Liver (tissue), 3 donors: ENCODE measurements at regions not wholly inside any gene's neighbourhood (a gene's known extent, or its start where the extent isn't known, plus 50 kb on each side); places are given as distances from the start of the nearest gene placed in this dataset.
A peak's percentile ranks its signal among the peaks of the same experiment; 100 is the strongest.

Source experiments
- EGR1 ChIP-seq, 2 donors: IDR thresholded peaks; 2 replicates each; pipeline ENCODE4 v1.6.1; 2016 to 2018; ENCODE audit warnings: antibody characterized with exemption in 2 of 2, low read depth in 2 of 2
- GABPA ChIP-seq, 2 donors: IDR thresholded peaks in 1 of 2; conservative IDR thresholded peaks in 1 of 2; 2 replicates each; pipeline ENCODE4 v1.6.1; 2016; ENCODE audit warnings: antibody characterized with exemption in 2 of 2, mild to moderate bottlenecking in 1 of 2, moderate library complexity in 1 of 2
- HNF4A ChIP-seq, 2 donors: conservative IDR thresholded peaks; 2 replicates each; pipeline ENCODE4 v1.6.1; 2016; ENCODE audit warnings: antibody characterized with exemption in 2 of 2, mild to moderate bottlenecking in 2 of 2
- JUND ChIP-seq, 2 donors: IDR thresholded peaks; 2 replicates each; pipeline ENCODE4 v1.6.1; 2016; ENCODE audit warnings: antibody characterized with exemption in 2 of 2
- RXRA ChIP-seq, 2 donors: IDR thresholded peaks; 2 replicates each; pipeline ENCODE4 v1.6.1; 2017 to 2018; ENCODE audit warnings: antibody characterized with exemption in 2 of 2, mild to moderate bottlenecking in 1 of 2
- SP1 ChIP-seq: IDR thresholded peaks from 2 replicates; pipeline ENCODE4 v1.6.1; 2018; ENCODE audit warnings: antibody characterized with exemption, mild to moderate bottlenecking
- TAF1 ChIP-seq: conservative IDR thresholded peaks from 2 replicates; pipeline ENCODE4 v1.6.1; 2016; ENCODE audit warnings: antibody characterized with exemption, mild to moderate bottlenecking
- YY1 ChIP-seq: IDR thresholded peaks from 2 replicates; pipeline ENCODE4 v1.6.1; 2016; ENCODE audit warnings: antibody characterized with exemption, mild to moderate bottlenecking
- TF ChIP-seq, protein P1 (sequence below): fragments of 150-350 bp; IDR thresholded peaks from 2 replicates; pipeline ENCODE4 v1.5.1; 2017; ENCODE audit warnings: improper control_type of control experiment, low read depth, low read length; ENCODE audit not compliant: missing input control
- TF ChIP-seq, protein P2 (sequence below): IDR thresholded peaks from 2 replicates; pipeline ENCODE4 v1.6.1; 2016; ENCODE audit warnings: antibody characterized with exemption, mild to moderate bottlenecking
- donor health status: healthy.
- donor health status: healthy.

DNA sequence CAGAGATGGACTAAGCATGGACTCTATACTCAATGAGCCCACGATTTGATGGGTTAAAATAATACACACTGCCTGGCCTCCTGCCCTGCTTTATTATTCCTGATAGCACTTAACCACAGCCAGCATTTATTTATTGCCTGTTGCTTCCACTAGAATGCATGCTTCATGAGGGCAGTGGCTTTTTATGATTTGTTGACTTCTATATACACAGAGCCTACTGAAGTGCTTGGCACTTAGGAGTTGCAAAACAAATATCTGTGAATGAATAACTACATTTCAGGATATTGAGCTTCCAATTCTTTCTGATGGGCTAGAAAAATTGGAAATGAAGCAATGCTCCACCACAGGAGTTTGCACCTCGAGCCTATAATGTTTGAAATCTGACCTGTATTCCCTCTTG is 513.6 kb upstream of the ZMIZ1 start:
- TF ChIP-seq, protein P1, sequence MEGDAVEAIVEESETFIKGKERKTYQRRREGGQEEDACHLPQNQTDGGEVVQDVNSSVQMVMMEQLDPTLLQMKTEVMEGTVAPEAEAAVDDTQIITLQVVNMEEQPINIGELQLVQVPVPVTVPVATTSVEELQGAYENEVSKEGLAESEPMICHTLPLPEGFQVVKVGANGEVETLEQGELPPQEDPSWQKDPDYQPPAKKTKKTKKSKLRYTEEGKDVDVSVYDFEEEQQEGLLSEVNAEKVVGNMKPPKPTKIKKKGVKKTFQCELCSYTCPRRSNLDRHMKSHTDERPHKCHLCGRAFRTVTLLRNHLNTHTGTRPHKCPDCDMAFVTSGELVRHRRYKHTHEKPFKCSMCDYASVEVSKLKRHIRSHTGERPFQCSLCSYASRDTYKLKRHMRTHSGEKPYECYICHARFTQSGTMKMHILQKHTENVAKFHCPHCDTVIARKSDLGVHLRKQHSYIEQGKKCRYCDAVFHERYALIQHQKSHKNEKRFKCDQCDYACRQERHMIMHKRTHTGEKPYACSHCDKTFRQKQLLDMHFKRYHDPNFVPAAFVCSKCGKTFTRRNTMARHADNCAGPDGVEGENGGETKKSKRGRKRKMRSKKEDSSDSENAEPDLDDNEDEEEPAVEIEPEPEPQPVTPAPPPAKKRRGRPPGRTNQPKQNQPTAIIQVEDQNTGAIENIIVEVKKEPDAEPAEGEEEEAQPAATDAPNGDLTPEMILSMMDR: no peak
- TF ChIP-seq JUND (IDR thresholded peaks at IDR 0.05) (no peak), EGR1 (IDR thresholded peaks at IDR 0.05; ENCODE audit: low read depth in 2 of 2) (no peak), HNF4A (conservative IDR thresholded peaks at IDR 0.05) (peak in 1 of 2 donors; percentile 5), TAF1 (no peak), YY1 (no peak), GABPA (IDR thresholded peaks at IDR 0.05 in 1 of 2, conservative IDR thresholded peaks at IDR 0.05 in 1 of 2) (no peak), SP1 (no peak), RXRA (IDR thresholded peaks at IDR 0.05) (no peak)
- TF ChIP-seq, protein P2, sequence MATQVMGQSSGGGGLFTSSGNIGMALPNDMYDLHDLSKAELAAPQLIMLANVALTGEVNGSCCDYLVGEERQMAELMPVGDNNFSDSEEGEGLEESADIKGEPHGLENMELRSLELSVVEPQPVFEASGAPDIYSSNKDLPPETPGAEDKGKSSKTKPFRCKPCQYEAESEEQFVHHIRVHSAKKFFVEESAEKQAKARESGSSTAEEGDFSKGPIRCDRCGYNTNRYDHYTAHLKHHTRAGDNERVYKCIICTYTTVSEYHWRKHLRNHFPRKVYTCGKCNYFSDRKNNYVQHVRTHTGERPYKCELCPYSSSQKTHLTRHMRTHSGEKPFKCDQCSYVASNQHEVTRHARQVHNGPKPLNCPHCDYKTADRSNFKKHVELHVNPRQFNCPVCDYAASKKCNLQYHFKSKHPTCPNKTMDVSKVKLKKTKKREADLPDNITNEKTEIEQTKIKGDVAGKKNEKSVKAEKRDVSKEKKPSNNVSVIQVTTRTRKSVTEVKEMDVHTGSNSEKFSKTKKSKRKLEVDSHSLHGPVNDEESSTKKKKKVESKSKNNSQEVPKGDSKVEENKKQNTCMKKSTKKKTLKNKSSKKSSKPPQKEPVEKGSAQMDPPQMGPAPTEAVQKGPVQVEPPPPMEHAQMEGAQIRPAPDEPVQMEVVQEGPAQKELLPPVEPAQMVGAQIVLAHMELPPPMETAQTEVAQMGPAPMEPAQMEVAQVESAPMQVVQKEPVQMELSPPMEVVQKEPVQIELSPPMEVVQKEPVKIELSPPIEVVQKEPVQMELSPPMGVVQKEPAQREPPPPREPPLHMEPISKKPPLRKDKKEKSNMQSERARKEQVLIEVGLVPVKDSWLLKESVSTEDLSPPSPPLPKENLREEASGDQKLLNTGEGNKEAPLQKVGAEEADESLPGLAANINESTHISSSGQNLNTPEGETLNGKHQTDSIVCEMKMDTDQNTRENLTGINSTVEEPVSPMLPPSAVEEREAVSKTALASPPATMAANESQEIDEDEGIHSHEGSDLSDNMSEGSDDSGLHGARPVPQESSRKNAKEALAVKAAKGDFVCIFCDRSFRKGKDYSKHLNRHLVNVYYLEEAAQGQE: no peak
